Keratinocyte (primary cell): ENCODE measurements at regions not wholly inside any gene's neighbourhood (a gene's known extent, or its start where the extent isn't known, plus 50 kb on each side); places are given as distances from the start of the nearest gene placed in this dataset.
"Not testable (repeated sequence)": the region's sequence is repeated elsewhere in the genome, so short reads cannot be mapped to it uniquely, and the experiment has no call there.

ENCODE experiments used
- DNase-seq: peaks from one replicate; pipeline ENCODE4 v3.0.0-alpha.2; 2011; ENCODE audit warnings: low read depth, missing footprints, low spot score
- FAIRE-seq: peaks from 2 replicates; lab custom pipeline; 2011; peaks lifted over from hg19 to GRCh38; lab: Jason Lieb, UNC
- H2AFZ ChIP-seq: 2 replicates; pipeline ENCODE4 v1.6.0; 2012; ENCODE audit warnings: low read length, control low read depth, inconsistent platforms; ENCODE audit not compliant: control insufficient read depth
- H3K27ac ChIP-seq: 2 replicates; pipeline ENCODE4 v1.5.1; 2011; ENCODE audit warnings: low read length; ENCODE audit not compliant: control insufficient read depth, insufficient read depth
- H3K27me3 ChIP-seq: 3 replicates; pipeline ENCODE4 v1.6.0; 2011; ENCODE audit warnings: low read length; ENCODE audit not compliant: control insufficient read depth, insufficient read depth; ENCODE audit errors: extremely low read depth
- H3K36me3 ChIP-seq, 2 experiments: 2 replicates in 1 of 2; 3 replicates in 1 of 2; pipeline ENCODE4 v1.5.1; 2011; ENCODE audit warnings: low read length in 2 of 2, mild to moderate bottlenecking in 1 of 2; ENCODE audit not compliant: control insufficient read depth in 2 of 2, insufficient read depth in 2 of 2; ENCODE audit errors: extremely low read depth in 1 of 2
- H3K4me1 ChIP-seq: 3 replicates; pipeline ENCODE4 v1.5.1; 2011; ENCODE audit warnings: low read length; ENCODE audit not compliant: control insufficient read depth, insufficient read depth; ENCODE audit errors: extremely low read depth
- H3K4me2 ChIP-seq: 3 replicates; pipeline ENCODE4 v1.6.0; 2011; ENCODE audit warnings: low read depth, low read length; ENCODE audit not compliant: control insufficient read depth, insufficient read depth; ENCODE audit errors: extremely low read depth
- H3K4me3 ChIP-seq, 3 experiments: fragments of 200-600 bp in 1 of 3; sonication (generic) in 1 of 3; 2 replicates in 2 of 3; 3 replicates in 1 of 3; pipeline ENCODE4 v1.5.1; 2011 to 2016; ENCODE audit warnings: low read length in 3 of 3, mild to moderate bottlenecking in 3 of 3, control low read depth in 2 of 3, inconsistent platforms in 1 of 3, low read depth in 1 of 3, mixed read lengths in 1 of 3, mixed run types in 1 of 3, moderate library complexity in 1 of 3; ENCODE audit not compliant: control insufficient read depth in 2 of 3, insufficient read depth in 2 of 3; ENCODE audit errors: extremely low read depth in 1 of 3
- H3K79me2 ChIP-seq: 2 replicates; pipeline ENCODE4 v1.6.0; 2012; ENCODE audit warnings: low read length; ENCODE audit not compliant: control insufficient read depth, insufficient read depth
- H3K9ac ChIP-seq: 3 replicates; pipeline ENCODE4 v1.6.0; 2011; ENCODE audit warnings: low read length; ENCODE audit not compliant: control insufficient read depth, insufficient read depth; ENCODE audit errors: extremely low read depth
- H3K9me1 ChIP-seq: 3 replicates; pipeline ENCODE4 v1.6.0; 2011; ENCODE audit warnings: low read length; ENCODE audit not compliant: control insufficient read depth, insufficient read depth; ENCODE audit errors: extremely low read depth
- H3K9me3 ChIP-seq: 2 replicates; pipeline ENCODE4 v1.5.1; 2012; ENCODE audit warnings: low read depth, low read length; ENCODE audit not compliant: control insufficient read depth
- H4K20me1 ChIP-seq: 3 replicates; pipeline ENCODE4 v1.6.0; 2011; ENCODE audit warnings: low read length; ENCODE audit not compliant: control insufficient read depth, insufficient read depth; ENCODE audit errors: extremely low read depth
- EZH2 ChIP-seq: IDR thresholded peaks from one replicate; pipeline ENCODE4 v1.6.1; 2012; ENCODE audit warnings: inconsistent platforms, mild to moderate bottlenecking, low read length, moderate library complexity
- dilution Hi-C: fragments of 300-500 bp; cut with MboI; formaldehyde crosslinking; loops from one replicate; pipeline ENCODE4 v1.7.0; 2020; ENCODE audit warnings: low sequenced_read_pairs; ENCODE audit not compliant: extremely low pct_ligation_motif_present
- TF ChIP-seq, protein P1 (sequence below), 3 experiments: IDR thresholded peaks in 1 of 3; conservative IDR thresholded peaks in 1 of 3; optimal IDR thresholded peaks in 1 of 3; 2 replicates in 2 of 3; 3 replicates in 1 of 3; pipeline versions ENCODE3 to v1.5.1; 2011; ENCODE audit warnings: low read length in 3 of 3, mild to moderate bottlenecking in 3 of 3, moderate library complexity in 2 of 3, control low read depth in 1 of 3, inconsistent platforms in 1 of 3; ENCODE audit not compliant: insufficient read depth in 2 of 3; ENCODE audit errors: extremely low read depth in 1 of 3

DNA sequence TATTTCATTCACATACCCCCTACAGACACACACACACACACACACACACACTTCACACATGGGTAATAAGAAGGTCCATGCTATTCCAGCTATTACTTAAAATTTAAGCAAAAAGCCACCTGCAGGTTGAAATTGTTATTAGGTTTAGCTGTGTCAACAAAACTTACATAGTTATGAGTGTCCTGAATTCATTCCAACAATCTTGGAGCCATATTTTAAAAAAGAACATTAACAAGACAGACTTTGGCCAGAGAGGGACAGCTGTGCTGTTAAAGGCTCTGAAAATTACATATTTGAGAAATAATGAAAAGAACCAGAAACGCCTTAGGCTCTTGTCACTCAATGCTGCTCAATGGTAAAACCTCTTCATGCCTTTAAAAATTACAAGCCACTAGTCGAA, 455.3 kb downstream of the EPM2A start:
- no peak for TF ChIP-seq EZH2
- TF ChIP-seq, protein P1, sequence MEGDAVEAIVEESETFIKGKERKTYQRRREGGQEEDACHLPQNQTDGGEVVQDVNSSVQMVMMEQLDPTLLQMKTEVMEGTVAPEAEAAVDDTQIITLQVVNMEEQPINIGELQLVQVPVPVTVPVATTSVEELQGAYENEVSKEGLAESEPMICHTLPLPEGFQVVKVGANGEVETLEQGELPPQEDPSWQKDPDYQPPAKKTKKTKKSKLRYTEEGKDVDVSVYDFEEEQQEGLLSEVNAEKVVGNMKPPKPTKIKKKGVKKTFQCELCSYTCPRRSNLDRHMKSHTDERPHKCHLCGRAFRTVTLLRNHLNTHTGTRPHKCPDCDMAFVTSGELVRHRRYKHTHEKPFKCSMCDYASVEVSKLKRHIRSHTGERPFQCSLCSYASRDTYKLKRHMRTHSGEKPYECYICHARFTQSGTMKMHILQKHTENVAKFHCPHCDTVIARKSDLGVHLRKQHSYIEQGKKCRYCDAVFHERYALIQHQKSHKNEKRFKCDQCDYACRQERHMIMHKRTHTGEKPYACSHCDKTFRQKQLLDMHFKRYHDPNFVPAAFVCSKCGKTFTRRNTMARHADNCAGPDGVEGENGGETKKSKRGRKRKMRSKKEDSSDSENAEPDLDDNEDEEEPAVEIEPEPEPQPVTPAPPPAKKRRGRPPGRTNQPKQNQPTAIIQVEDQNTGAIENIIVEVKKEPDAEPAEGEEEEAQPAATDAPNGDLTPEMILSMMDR (optimal IDR thresholded peaks at IDR 0.05 in 1 of 3, IDR thresholded peaks at IDR 0.05 in 1 of 3, conservative IDR thresholded peaks at IDR 0.05 in 1 of 3; ENCODE audit: extremely low read depth in 1 of 3, insufficient read depth in 2 of 3, low read length in 3 of 3): no peak
- Histone ChIP-seq H3K9ac (no peak overlapping the region), H3K36me3 (no peaks in the 10 kb centered on the region), H3K27ac (no peak overlapping the region), H2AFZ (no peak overlapping the region), H4K20me1 (no peaks in the 10 kb centered on the region), H3K9me1 (no peaks in the 10 kb centered on the region), H3K4me1 (no peaks in the 10 kb centered on the region), H3K27me3 (no peaks in the 10 kb centered on the region), H3K4me2 (no peak overlapping the region), H3K9me3 (no peaks in the 10 kb centered on the region), H3K79me2 (no peaks in the 10 kb centered on the region), H3K4me3 (no peak overlapping the region)
- DNase-seq: no peak
- dilution Hi-C loops: no loop called here
- no peak for FAIRE-seq

DNA sequence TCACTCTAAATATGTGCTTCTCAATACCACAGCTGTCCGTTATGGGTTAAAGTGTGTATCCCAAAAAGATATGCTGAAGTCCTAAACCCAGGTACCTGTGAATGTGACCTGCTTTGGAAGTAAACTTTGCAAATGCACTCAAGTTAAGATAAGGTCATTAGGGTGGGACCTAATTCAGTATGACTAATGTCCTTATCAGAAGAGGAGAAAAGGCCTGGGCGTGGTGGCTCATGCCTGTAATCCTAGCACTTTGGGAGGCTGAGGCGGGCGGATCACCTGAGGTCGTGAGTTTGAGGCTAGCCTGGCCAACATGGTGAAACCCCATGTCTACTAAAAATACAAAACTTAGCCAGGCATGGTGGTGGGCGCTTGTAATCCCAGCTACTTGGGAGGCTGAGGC, 452.1 kb downstream of the EPM2A start:
- H3K9me3 ChIP-seq, H3K36me3 ChIP-seq, H3K4me1 ChIP-seq, H3K27ac ChIP-seq, H2AFZ ChIP-seq, FAIRE-seq, DNase-seq, dilution Hi-C loops, H4K20me1 ChIP-seq, H3K79me2 ChIP-seq, H3K4me3 ChIP-seq, H3K4me2 ChIP-seq, H3K9me1 ChIP-seq, H3K27me3 ChIP-seq, H3K9ac ChIP-seq: not testable (repeated sequence)

DNA sequence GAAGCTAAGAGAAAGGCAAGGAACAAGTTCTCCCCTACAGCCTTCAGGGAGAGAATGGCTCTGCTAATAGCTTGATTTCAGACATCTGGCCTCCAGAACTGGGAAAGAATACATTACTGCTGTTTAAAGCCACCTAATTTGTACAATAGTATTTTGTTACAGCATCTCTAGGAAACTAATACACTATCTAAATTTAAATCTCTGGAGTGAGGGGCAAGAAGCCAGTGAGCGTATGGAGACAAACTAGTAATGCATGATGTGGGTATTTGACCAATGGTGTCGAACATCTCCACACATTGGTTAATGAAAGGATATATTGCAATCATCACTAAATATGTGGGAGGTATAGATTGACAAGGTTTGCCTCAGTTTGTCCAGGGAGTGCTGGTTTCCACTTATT, 451.5 kb downstream of the EPM2A start:
- Histone ChIP-seq H3K4me3 (no peak overlapping the region), H3K4me1 (no peaks in the 10 kb centered on the region), H4K20me1 (no peaks in the 10 kb centered on the region), H3K9me1 (no peaks in the 10 kb centered on the region), H3K79me2 (no peaks in the 10 kb centered on the region), H3K36me3 (no peaks in the 10 kb centered on the region), H3K27ac (no peak overlapping the region), H3K9ac (no peak overlapping the region), H3K4me2 (no peak overlapping the region), H2AFZ (no peak overlapping the region), H3K27me3 (no peaks in the 10 kb centered on the region), H3K9me3 (no peaks in the 10 kb centered on the region)
- FAIRE-seq: no peak
- no peak for DNase-seq
- TF ChIP-seq, protein P1 (optimal IDR thresholded peaks at IDR 0.05 in 1 of 3, IDR thresholded peaks at IDR 0.05 in 1 of 3, conservative IDR thresholded peaks at IDR 0.05 in 1 of 3; ENCODE audit: extremely low read depth in 1 of 3, insufficient read depth in 2 of 3, low read length in 3 of 3): no peak
- no peak for TF ChIP-seq EZH2
- dilution Hi-C loops: no loop called here
